ENCODE measurements at regions not wholly inside any gene's neighbourhood (a gene's known extent, or its start where the extent isn't known, plus 50 kb on each side); places are given as distances from the start of the nearest gene placed in this dataset.

DNA sequence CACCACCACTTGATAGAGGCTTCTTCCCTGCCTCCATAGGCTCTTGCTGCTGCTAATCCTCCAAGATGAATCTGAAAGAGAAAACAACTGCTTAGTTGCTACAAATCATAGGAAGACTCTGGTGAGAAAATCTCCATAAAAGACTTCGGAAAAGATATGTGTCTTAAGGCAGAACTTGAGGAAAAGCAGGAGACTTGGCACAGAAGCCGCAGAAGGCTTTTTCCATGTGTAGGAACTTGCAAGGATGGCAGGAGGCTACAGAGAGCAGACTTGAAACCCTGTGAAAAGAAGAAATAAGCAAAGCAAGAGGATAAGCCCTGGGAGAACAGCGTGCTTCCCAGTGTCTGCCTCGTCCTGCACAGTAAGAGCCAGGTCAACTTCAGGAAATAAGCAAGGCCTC, 128.2 kb upstream of the NDUFV2 start:
- TF ChIP-seq ZFP30 (CRISPR knock-in tag; IDR thresholded peaks at IDR 0.05) (no peak), TCF4 (CRISPR knock-in tag; IDR thresholded peaks at IDR 0.05; ENCODE audit: borderline replicate concordance) (no peak), ARNTL (CRISPR knock-in tag; IDR thresholded peaks at IDR 0.05; ENCODE audit: borderline replicate concordance, low read depth) (no peak), ZNF8 (CRISPR knock-in tag; IDR thresholded peaks at IDR 0.05) (no peak), ZFP3 (CRISPR knock-in tag; IDR thresholded peaks at IDR 0.05) (no peak), ISL1 (CRISPR knock-in tag; IDR thresholded peaks at IDR 0.05) (no peak), BACH2 (CRISPR knock-in tag; IDR thresholded peaks at IDR 0.05; ENCODE audit: borderline replicate concordance) (no peak)
- TF ChIP-seq, protein P1, sequence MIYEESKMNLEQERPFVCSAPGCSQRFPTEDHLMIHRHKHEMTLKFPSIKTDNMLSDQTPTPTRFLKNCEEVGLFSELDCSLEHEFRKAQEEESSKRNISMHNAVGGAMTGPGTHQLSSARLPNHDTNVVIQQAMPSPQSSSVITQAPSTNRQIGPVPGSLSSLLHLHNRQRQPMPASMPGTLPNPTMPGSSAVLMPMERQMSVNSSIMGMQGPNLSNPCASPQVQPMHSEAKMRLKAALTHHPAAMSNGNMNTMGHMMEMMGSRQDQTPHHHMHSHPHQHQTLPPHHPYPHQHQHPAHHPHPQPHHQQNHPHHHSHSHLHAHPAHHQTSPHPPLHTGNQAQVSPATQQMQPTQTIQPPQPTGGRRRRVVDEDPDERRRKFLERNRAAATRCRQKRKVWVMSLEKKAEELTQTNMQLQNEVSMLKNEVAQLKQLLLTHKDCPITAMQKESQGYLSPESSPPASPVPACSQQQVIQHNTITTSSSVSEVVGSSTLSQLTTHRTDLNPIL (CRISPR knock-in tag; IDR thresholded peaks at IDR 0.05; ENCODE audit: low read depth), result no peak
- TF ChIP-seq, protein P2, sequence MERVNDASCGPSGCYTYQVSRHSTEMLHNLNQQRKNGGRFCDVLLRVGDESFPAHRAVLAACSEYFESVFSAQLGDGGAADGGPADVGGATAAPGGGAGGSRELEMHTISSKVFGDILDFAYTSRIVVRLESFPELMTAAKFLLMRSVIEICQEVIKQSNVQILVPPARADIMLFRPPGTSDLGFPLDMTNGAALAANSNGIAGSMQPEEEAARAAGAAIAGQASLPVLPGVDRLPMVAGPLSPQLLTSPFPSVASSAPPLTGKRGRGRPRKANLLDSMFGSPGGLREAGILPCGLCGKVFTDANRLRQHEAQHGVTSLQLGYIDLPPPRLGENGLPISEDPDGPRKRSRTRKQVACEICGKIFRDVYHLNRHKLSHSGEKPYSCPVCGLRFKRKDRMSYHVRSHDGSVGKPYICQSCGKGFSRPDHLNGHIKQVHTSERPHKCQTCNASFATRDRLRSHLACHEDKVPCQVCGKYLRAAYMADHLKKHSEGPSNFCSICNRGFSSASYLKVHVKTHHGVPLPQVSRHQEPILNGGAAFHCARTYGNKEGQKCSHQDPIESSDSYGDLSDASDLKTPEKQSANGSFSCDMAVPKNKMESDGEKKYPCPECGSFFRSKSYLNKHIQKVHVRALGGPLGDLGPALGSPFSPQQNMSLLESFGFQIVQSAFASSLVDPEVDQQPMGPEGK (CRISPR knock-in tag; IDR thresholded peaks at IDR 0.05; ENCODE audit: borderline replicate concordance), result no peak
- TF ChIP-seq, protein P3, sequence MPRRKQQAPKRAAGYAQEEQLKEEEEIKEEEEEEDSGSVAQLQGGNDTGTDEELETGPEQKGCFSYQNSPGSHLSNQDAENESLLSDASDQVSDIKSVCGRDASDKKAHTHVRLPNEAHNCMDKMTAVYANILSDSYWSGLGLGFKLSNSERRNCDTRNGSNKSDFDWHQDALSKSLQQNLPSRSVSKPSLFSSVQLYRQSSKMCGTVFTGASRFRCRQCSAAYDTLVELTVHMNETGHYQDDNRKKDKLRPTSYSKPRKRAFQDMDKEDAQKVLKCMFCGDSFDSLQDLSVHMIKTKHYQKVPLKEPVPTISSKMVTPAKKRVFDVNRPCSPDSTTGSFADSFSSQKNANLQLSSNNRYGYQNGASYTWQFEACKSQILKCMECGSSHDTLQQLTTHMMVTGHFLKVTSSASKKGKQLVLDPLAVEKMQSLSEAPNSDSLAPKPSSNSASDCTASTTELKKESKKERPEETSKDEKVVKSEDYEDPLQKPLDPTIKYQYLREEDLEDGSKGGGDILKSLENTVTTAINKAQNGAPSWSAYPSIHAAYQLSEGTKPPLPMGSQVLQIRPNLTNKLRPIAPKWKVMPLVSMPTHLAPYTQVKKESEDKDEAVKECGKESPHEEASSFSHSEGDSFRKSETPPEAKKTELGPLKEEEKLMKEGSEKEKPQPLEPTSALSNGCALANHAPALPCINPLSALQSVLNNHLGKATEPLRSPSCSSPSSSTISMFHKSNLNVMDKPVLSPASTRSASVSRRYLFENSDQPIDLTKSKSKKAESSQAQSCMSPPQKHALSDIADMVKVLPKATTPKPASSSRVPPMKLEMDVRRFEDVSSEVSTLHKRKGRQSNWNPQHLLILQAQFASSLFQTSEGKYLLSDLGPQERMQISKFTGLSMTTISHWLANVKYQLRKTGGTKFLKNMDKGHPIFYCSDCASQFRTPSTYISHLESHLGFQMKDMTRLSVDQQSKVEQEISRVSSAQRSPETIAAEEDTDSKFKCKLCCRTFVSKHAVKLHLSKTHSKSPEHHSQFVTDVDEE (CRISPR knock-in tag; IDR thresholded peaks at IDR 0.05), result no peak

All from SK-N-SH treated with all-trans-retinoic acid at 6 μM for 48 hours (cell line).